GM18870 (cell line): ENCODE measurements at regions not wholly inside any gene's neighbourhood (a gene's known extent, or its start where the extent isn't known, plus 50 kb on each side); places are given as distances from the start of the nearest gene placed in this dataset.
"Not testable (repeated sequence)": the region's sequence is repeated elsewhere in the genome, so short reads cannot be mapped to it uniquely, and the experiment has no call there.

Source experiments
- ATAC-seq: cut with Tn5 transposase; IDR thresholded peaks from one replicate; pipeline ENCODE4 v1.9.1; 2021; ENCODE audit warnings: moderate library complexity; ENCODE audit not compliant: unreplicated experiment

DNA sequence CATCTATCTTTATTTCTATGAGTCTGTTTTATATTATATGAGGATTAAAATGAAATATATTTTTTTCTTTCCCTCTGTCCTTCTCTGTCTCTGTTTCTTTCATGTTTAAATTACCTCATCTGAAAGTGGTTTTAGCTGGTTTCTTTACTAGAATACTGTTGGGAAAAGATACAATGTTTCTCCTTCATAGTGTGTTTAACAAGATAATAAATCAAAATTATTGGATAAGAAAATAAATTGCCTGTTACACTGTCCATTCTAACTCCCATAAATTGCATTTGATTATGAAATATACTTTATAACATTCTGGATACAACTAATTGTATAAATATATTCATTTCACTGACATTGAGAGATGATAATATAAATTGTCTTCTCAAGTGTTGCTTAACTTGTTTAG, 1168.0 kb downstream of the PLA2G4A start:
- no peak for ATAC-seq

DNA sequence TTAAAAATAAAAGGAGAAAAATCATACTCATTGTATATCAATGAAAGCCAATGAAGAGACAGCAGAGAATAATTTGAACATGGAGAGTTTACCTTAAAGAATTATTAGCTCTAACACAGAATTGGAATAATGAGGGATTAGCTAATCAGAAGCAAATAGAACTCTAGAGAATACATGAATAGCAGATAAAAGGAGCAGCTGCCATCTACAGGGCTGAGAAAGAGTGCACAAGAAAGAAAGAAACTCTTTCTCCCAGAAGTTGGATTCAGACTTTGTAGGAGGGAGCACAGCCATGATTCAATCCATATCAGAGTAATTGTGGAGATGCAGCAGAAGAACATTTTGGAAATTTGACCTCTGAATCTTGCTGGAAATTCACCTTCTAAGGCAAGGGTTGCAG, 1171.2 kb downstream of the PLA2G4A start:
- ATAC-seq: no peak

DNA sequence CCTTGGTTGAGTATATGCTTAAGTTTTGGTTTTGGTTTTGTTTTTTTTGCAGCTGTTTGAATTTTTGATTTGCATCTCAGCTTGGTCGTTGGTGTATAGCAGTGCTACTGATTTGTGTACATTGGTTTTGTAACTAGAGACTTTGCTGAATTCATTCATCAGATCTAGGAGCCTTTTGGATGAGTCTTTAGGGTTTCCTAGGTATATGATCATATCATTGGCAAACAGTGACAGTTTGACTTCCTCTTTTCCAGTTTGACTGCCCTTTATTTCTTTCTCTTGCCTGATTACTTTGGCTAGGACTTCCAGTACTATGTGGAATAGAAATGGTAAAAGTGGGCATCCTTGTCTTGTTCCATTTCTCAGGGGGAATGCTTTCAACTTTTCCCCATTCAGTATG, 1174.9 kb downstream of the PLA2G4A start:
- not testable (repeated sequence) for ATAC-seq

GRCh38 chr1:188004849-188005248, 1176.1 kb downstream of the PLA2G4A start:
- no peak for ATAC-seq

GRCh38 chr1:188006354-188006753, 1177.6 kb downstream of the PLA2G4A start:
- no peak for ATAC-seq

DNA sequence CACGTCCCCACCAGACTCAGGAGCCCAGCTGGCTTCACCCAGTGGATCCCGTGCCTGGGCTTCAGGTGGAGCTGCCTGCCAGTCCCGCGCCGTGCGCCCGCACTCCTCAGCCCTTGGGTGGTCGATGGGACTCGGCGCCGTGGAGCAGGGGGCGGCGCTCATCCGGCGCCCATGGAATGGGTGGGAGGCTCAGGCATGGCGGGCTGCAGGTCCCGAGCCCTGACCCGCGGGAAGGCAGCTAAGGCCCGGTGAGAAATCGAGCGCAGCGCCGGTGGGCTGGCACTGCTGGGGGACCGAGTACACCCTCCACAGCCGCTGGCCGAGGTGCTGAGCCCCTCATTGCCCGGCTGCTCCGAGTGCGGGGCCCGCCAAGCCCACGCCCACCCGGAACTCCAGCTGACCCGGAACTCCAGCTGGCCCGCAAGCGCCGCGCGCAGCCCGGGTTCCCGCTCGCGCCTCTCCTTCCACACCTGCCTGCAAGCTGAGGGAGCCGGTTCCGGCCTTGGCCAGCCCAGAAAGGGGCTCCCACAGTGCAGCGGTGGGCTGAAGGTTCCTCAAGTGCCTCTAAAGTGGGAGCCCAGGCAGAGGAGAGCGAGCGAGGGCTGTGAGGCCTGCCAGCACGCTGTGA, 1184.6 kb downstream of the PLA2G4A start:
- ATAC-seq: not testable (repeated sequence)

DNA sequence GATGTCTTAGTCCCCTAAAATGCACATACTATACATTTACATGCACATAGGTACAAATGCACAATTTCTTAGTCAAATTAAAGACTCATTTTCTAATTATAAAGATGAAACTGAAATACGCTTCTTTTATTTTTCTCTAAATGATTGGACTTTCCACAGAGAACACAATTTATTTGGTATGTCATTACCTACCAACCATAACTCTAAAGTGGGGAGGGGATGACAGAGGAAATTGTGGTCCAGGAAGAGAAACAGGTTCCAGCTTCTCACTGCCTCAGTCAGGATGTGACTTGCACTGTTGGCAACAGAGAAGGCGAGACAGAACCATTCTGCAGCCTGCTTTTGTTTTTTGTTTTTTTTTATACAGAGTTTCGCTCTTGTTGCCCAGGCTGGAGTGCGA, 1189.2 kb downstream of the PLA2G4A start:
- no peak for ATAC-seq

GRCh38 chr1:188022661-188023060, 1193.9 kb downstream of the PLA2G4A start:
- ATAC-seq: no peak

DNA sequence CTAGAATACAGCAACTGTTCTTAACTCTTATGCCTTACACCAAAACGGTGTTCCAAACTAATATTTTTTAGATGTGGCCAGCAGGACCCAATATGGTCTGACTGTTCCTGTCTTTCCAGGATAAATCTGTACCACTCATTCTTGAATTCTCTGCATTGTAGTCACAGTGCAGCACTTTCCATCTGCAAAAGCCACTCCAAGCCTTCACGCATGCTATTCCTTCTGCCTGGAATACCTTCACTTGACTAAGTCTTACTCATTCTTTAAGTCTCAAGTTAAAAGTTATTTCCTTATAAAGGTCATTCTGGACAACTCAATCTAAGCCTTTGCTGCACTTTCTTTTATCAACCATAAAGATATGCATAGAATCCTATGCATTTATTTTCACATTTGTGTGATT, 1194.5 kb downstream of the PLA2G4A start:
- ATAC-seq: no peak

DNA sequence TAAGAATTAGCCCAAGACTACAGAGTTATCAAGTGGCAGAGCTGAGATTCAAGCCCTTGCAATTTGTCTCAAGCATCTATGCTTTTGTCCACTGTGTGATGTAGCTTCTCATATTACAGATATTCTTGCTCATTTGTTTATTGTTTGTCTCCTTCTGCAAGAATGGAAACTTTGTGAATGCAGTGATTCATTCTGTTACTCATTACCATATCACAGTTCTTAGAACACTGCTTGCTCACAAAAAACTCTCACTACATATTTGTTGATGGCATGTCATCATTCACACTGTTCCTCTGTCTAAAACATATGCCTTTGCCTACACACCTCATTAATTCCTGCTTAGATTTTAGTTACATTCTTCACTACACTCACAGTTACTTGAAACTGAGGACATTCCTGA, 1198.9 kb downstream of the PLA2G4A start:
- ATAC-seq: peak; percentile 99

- ATAC-seq: not testable (repeated sequence)
These were observed 1208.8 kb downstream of the PLA2G4A start for GRCh38 chr1:188037572-188037971.

DNA sequence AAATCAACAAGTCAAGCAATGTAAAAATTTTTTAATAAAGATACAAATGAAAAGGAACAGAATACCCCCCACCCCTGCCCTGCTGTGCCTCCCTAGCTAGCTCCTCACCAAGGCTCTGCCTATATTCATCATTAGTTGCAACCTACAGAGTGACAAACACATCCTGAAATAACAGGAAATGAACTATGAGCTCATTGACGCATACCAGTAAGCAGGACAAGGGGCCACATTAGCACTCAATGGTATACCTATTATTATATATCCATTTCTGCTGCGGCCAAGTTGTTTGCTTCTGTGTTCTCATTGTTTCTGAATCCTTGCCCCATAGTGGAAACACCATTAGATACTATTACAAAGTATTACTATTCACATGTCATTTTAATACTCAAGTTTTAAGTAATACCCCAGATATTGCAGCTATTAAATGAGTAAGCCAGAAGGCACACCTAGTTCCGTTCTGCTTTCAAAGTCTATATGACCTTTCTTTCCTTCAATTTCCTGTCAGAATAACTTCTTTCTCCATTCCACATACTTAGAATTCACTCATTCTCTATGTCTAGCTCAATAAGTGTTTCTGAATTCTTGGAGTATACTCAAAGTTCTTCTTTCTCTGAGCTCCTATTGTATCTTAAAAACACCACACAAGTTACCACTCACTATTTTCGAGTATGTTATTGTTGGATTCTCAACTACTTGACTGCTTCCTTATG, 1214.9 kb downstream of the PLA2G4A start:
- ATAC-seq: no peak

GRCh38 chr1:188050250-188050649, 1221.5 kb downstream of the PLA2G4A start:
- no peak for ATAC-seq

GRCh38 chr1:188056011-188056410, 1227.3 kb downstream of the PLA2G4A start:
- no peak for ATAC-seq

- no peak for ATAC-seq
These were observed 1230.1 kb downstream of the PLA2G4A start for GRCh38 chr1:188058801-188059200.

GRCh38 chr1:188061881-188062280, 1233.1 kb downstream of the PLA2G4A start:
- no peak for ATAC-seq

GRCh38 chr1:188062456-188062855, 1233.7 kb downstream of the PLA2G4A start:
- ATAC-seq: no peak

DNA sequence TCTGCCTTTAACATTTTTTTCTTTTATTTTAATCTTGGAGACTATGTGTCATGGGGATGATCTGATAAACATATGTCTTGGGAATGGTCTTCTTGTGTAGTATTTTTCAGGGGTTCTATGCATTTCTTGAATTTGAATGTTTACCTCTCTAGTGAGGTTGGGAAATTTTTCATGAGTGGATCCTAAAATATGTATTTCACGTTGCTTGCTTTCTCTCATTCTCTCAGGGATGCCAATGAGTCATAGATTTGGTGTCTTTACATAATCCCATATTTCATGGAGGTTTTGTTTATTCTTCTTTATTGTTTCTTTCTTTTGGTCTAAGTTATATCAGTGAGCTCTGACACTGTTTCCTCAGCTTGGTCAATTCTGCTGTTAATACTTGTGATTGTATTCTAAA, 1237.2 kb downstream of the PLA2G4A start:
- no peak for ATAC-seq

GRCh38 chr1:188070848-188071247, 1242.1 kb downstream of the PLA2G4A start:
- no peak for ATAC-seq

GRCh38 chr1:188089015-188089414, 1260.3 kb downstream of the PLA2G4A start:
- no peak for ATAC-seq

- no peak for ATAC-seq
These were observed 1260.7 kb downstream of the PLA2G4A start for GRCh38 chr1:188089461-188089860.

DNA sequence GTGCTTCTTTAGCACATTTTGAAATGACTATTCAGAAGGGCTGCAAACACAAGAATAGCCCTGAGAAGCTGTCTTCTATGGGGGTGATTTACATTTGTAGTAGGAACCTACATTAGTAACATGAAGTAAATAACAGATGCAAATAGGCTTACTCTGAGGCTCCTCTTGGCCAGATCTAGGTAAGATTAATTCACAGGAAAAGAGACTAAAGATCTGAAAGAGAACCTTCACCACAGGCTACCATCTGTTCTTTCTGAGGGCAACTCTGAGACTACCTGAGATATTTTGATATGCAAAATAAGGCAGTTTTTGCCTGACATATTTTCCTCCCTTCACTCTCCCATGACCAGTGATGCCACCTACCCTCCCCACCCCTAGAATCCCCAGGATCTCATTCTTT, 1267.8 kb downstream of the PLA2G4A start:
- no peak for ATAC-seq

GRCh38 chr1:188117436-188117835, 1288.7 kb downstream of the PLA2G4A start:
- no peak for ATAC-seq
